DOHH2 (cell line): ENCODE measurements at regions not wholly inside any gene's neighbourhood (a gene's known extent, or its start where the extent isn't known, plus 50 kb on each side); places are given as distances from the start of the nearest gene placed in this dataset.

ENCODE experiments used
- H3F3A ChIP-seq: fragments of 200-600 bp; sonication (generic), shearing (Covaris generic); 2 replicates; pipeline ENCODE4 v1.6.0; 2016; ENCODE audit warnings: antibody characterized with exemption, mild to moderate bottlenecking; ENCODE audit not compliant: control insufficient read depth, insufficient read depth
- H3K27ac ChIP-seq: fragments of 200-600 bp; sonication (generic); 2 replicates; pipeline ENCODE4 v1.5.1; 2014; ENCODE audit warnings: low read depth, mild to moderate bottlenecking, low read length, moderate library complexity
- H3K27me3 ChIP-seq: fragments of 200-600 bp; sonication (generic); 2 replicates; pipeline ENCODE4 v1.6.1; 2014; ENCODE audit warnings: mild to moderate bottlenecking, low read length, mixed read lengths; ENCODE audit not compliant: control insufficient read depth
- H3K36me3 ChIP-seq: fragments of 200-600 bp; sonication (generic); 2 replicates; pipeline ENCODE4 v1.6.1; 2014; ENCODE audit warnings: mild to moderate bottlenecking, low read length, moderate library complexity, mixed read lengths; ENCODE audit not compliant: control insufficient read depth
- H3K4me1 ChIP-seq: fragments of 200-600 bp; sonication (generic); 2 replicates; pipeline ENCODE4 v1.6.1; 2014; ENCODE audit warnings: mild to moderate bottlenecking, low read length, mixed read lengths; ENCODE audit not compliant: control insufficient read depth
- H3K4me2 ChIP-seq: fragments of 200-600 bp; sonication (generic); 2 replicates; pipeline ENCODE4 v1.6.0; 2014; ENCODE audit warnings: mild to moderate bottlenecking, low read length, moderate library complexity
- H3K4me3 ChIP-seq: fragments of 200-600 bp; sonication (generic); 2 replicates; pipeline ENCODE4 v1.5.1; 2014; ENCODE audit warnings: mild to moderate bottlenecking, low read length, mixed read lengths
- H3K79me2 ChIP-seq: fragments of 200-600 bp; sonication (generic); 2 replicates; pipeline ENCODE4 v1.6.1; 2014; ENCODE audit warnings: mild to moderate bottlenecking, low read length, mixed read lengths; ENCODE audit not compliant: control insufficient read depth
- H3K9me2 ChIP-seq: fragments of 200-600 bp; sonication (generic); replicated peaks from 2 replicates; pipeline ENCODE4 v1.6.1; 2014; ENCODE audit warnings: mild to moderate bottlenecking, low read length, mixed read lengths; ENCODE audit not compliant: control insufficient read depth
- H3K9me3 ChIP-seq: fragments of 200-600 bp; sonication (generic); 2 replicates; pipeline ENCODE4 v1.6.1; 2014; ENCODE audit warnings: antibody characterized with exemption, low read length, mixed read lengths; ENCODE audit not compliant: control insufficient read depth, insufficient read depth
- H4K20me1 ChIP-seq: fragments of 200-600 bp; sonication (generic); 2 replicates; pipeline ENCODE4 v1.6.0; 2014; ENCODE audit warnings: low read depth, mild to moderate bottlenecking, antibody characterized with exemption, low read length, moderate library complexity; ENCODE audit not compliant: control insufficient read depth, insufficient read depth
- CTCF ChIP-seq: fragments of 200-600 bp; sonication (generic); IDR thresholded peaks from one replicate; pipeline ENCODE4 v1.5.1; 2014; ENCODE audit warnings: antibody characterized with exemption, mild to moderate bottlenecking, low read depth, low read length; ENCODE audit not compliant: poor library complexity, severe bottlenecking
- EZH2phosphoT487 ChIP-seq: fragments of 200-600 bp; sonication (generic); IDR thresholded peaks from 2 replicates; pipeline ENCODE4 v1.6.1; 2017; ENCODE audit warnings: borderline replicate concordance, mild to moderate bottlenecking, antibody characterized with exemption, low read length, moderate library complexity, mixed read lengths

- Histone ChIP-seq H3K4me2 (no peak overlapping the region), H3F3A (no peaks in the 10 kb centered on the region), H3K36me3 (no peaks in the 10 kb centered on the region), H3K9me3 (no peaks in the 10 kb centered on the region), H3K4me3 (no peak overlapping the region), H4K20me1 (no peaks in the 10 kb centered on the region), H3K9me2 (no peaks in the 10 kb centered on the region), H3K4me1 (no peaks in the 10 kb centered on the region), H3K27me3 (no peaks in the 10 kb centered on the region), H3K79me2 (no peaks in the 10 kb centered on the region), H3K27ac (no peak overlapping the region)
- no peak for TF ChIP-seq EZH2phosphoT487
- no peak for TF ChIP-seq CTCF
Measured at GRCh38 chr21:15162921-15163320, 98.1 kb upstream of the NRIP1 start.

DNA sequence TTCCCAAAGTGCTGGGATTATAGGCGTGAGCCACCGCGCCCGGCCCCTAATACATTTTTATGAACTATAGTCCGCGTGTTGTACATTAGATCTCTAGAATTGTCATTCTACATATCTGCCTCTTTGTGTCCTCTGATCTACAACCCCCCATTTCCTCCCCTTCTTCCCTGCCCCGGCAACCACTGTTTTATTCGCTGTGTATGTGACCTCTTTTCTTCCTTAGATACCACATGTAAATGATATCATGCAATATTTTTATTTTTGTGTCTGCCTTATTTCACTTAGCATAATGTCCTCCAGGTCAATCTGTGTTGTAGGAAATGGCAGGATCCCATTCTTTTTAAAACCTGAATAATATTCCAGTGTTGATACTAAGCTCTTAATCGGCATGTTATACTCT is 99.5 kb upstream of the NRIP1 start:
- Histone ChIP-seq H3K79me2 (no peaks in the 10 kb centered on the region), H3K27ac (no peak overlapping the region), H3K36me3 (no peaks in the 10 kb centered on the region), H3F3A (no peaks in the 10 kb centered on the region), H3K4me3 (no peak overlapping the region), H3K4me2 (no peak overlapping the region), H3K4me1 (no peaks in the 10 kb centered on the region), H3K9me2 (no peaks in the 10 kb centered on the region), H3K27me3 (no peaks in the 10 kb centered on the region), H4K20me1 (no peaks in the 10 kb centered on the region), H3K9me3 (no peaks in the 10 kb centered on the region; the same call in 1 of the 2 replicates)
- TF ChIP-seq CTCF = no peak
- no peak for TF ChIP-seq EZH2phosphoT487

DNA sequence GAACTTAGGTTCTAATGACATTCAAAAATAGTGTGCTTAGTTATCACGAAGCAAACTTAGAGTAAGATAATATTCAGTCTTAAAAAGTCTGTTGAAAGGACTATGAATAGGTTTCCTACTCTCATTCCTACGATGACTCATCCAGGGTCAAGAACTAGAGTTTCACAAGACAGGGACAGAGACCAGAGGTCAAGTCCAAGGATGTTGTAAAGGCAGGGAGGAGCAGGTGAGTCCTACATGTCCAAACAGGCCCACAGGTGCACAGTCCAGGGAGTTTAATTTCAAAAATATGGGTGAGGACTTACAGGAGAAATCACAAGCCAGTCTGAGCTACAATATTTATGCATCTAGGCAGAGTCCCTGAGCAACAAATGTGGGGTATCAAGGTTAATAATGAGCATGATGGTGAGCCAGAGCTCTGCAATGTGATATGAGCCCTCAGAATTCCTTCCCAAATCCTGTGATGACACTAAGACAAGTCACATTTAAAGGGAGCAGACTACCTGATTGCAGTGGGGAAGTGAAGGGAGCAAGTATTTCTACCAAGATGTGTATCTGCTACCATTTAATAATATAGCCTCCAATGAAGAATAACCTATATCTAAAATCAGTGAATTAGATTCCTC is 100.0 kb upstream of the NRIP1 start:
- Histone ChIP-seq H3K4me1 (no peaks in the 10 kb centered on the region), H3K27ac (no peak overlapping the region), H3F3A (no peaks in the 10 kb centered on the region), H3K27me3 (no peaks in the 10 kb centered on the region), H3K4me3 (no peak overlapping the region), H3K79me2 (no peaks in the 10 kb centered on the region), H3K36me3 (no peaks in the 10 kb centered on the region), H3K9me2 (no peaks in the 10 kb centered on the region), H4K20me1 (no peaks in the 10 kb centered on the region), H3K4me2 (no peak overlapping the region), H3K9me3 (no peaks in the 10 kb centered on the region; the same call in 1 of the 2 replicates)
- TF ChIP-seq CTCF (no peak), EZH2phosphoT487 (no peak)
